ENCODE measurements at regions not wholly inside any gene's neighbourhood (a gene's known extent, or its start where the extent isn't known, plus 50 kb on each side); places are given as distances from the start of the nearest gene placed in this dataset.
"Not testable (repeated sequence)": the region's sequence is repeated elsewhere in the genome, so short reads cannot be mapped to it uniquely, and the experiment has no call there.

DNA sequence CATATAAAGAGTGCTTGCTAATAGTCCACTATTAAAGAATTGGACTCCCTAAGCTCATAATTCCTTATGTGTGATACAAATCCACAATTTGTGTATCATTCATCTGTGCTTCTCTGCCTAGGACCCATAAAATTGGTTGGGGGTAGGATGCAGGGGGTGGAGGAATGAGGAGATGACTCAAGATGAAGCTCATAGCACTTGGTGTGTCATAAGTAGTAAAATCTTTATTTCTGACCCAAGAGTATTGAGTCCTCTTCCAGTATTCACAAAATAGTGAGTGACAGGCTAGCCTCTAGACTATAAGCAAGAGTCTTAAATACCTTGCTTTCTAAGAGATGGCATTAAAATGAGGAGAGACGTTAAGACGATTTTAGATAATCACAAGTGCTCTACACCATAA, 390.9 kb upstream of the CDH19 start:
- DNase-seq = no peak

DNA sequence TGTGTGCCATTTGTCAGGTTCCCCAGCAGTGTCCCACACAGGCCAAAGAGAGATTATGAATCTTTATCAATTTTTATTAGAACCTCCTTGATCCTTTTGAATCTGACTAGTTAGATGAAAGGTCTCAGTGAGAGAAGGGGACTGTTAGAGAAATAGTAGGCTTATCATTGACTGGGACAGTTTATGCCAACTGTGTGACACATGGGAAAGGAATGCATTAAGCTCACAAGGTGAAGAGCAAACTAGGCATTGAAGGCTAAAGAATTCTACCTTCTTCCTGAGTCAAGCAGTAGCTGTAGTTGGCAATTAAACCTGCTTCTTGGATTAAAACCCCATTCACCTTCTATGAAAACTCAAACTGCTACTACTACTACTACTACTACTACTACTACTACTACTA, 389.6 kb upstream of the CDH19 start:
- DNase-seq = no peak

DNA sequence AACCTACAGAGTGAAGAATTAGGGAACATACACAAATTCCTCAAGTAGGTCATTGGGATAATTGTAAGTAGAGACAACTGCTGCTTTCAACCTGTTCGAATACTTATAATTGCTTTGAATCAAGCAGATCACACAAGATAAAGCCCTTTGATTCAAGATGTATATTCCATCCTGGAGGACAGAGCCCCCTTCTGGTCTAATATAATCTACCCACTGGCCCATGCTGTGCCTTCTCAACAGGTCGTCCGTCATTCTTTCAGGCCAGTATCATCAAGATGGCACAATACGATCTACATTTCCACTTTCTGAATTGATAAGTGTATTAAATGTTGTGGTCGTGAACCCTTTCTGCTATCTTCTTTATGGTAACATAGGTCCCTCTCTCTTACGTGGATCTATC, 387.0 kb upstream of the CDH19 start:
- no peak for DNase-seq

DNA sequence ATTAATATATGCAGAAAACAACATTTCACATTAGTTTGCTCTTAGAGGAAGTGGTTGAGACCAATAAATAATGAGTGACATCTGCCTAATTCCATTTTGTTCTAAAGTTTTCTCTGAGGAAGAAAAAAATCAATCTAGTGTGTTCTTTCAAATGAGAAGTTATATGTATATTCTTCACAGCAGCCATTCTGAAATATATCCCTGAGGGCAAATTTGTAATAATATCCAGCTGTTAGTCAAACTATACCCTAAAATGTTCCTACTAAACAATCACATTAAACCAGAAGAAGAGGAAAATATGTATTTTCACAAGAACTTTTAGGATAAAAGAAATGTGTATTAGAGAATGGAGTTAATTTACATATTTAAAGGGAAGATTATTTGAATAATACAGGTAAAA, 375.1 kb upstream of the CDH19 start:
- DNase-seq = no peak

DNA sequence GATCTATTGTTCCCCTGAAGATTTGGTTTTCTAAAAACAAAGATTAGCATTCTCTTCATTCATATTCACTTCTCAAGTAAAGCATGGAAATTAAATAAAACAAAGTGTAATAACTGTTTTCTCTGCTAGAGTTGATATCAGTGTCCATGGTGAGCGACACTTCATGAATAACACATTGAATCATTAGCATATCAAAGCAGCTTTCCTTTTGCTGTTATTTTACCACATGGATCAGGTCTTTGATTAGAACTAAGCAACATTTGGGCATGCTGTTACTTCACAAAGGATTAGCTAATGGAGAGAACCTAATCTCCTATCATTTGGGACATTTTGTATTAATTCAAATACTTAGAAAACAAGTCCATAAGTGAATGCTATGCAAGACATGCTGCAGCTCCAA, 368.8 kb upstream of the CDH19 start:
- DNase-seq = no peak

DNA sequence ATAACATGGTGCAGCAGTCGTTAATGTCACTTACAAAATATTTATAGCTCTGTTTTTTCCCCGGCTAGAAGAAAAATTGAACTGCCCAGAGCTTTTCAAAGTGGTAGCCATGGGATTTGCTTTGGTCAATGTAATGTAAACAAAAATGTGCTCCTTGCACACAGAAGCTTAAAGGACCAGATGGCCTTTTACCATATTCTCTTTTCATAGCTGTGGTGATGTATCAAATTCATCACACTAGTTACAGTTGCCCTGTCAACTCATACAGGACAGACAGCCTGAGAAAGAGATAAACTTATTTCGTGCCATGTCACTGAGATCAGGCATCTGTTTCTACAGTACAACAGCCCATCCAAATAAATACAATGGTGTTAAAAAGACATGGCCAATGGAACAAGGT, 368.1 kb upstream of the CDH19 start:
- DNase-seq = no peak

DNA sequence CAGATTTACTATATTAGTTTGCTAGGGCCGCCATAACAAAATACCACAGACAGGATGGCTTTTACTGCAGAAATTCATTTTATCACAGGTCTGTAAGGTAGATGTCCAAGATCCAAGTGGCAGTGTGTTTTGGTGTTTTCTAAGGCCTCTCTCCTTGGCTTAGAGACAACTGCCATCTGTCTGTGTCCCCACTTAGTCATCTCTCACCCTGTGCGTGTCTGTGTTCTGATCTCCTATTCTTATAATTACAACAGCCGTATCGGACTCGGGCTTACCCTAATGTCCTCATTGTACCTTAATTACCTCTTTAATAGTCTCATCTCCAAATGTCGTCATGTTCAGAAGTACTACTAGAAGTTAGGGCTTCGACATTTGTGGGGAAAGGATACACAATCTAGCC, 362.3 kb upstream of the CDH19 start:
- DNase-seq = no peak

DNA sequence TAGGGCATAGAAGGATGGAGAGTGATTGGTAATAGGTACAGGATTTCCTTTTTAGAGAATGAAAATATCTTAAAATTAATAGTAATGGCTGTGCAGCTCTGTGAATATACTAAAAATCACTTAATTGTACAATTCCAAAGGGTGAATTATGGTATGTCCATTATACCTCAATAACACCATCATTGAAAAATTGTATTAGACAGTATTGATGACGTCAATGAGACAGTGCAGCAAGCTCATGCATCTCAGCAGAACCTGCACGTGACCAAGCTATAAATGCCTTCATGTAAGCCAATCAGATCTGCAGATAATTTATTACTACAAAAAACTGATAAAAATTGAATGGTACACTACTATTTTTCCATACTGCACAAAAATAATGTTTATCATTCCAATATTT, 354.4 kb upstream of the CDH19 start:
- no peak for DNase-seq

DNA sequence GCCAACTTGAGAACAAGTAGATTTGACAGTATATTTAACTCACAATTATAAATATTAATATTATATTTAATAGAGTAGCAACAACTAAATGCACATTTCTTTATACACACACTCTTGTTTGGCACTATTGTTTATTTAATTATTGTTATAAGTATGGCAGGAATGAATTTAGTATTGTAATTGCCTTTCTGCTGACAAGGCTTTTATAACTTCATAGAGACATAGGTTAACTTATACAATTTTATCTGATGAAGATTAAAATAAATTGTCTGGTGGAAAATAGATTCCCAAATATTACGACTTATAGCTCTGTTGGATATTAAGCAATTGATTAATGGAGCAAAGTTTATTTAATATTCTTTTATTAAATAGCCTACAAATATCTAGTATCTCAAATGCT, 347.9 kb upstream of the CDH19 start:
- DNase-seq = no peak

DNA sequence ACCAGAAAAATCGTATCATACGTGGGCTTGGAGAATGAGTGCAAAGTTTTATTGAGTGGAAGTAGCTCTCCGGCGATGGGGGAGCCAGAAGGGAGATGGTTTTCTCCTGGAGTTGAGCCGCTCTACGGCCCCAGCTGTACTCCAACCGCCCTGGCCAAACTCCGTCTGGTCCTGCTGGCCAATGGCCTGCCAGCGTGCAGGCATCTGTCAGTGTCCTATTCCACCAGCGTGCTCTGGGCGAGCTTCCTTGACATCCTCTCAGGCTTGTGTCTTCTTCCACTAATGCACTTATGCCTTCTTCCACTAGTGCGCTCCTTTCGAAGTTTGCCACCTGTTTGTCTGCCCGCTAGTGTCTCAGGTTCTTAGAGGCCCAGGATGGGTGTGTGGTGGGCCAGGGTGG, 345.5 kb upstream of the CDH19 start:
- no peak for DNase-seq

DNA sequence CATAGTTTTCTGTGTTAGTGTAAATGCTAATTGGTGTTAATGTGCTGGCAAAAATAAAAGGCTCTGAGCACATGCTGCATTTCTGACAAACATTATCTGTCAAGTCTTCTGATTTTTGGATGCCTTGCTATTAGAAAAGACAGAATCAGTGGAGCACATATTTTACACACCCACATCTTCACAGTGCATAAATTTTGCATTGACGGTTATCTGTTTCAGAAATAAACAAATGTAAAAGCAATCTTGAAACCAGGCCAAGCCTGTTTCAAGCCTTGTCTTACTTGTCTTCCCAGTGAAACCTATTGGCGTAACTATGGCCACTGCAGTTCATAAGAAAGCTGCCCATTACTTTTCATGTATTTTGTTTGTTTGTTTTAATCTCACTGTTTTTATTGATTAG, 333.7 kb upstream of the CDH19 start:
- no peak for DNase-seq

DNA sequence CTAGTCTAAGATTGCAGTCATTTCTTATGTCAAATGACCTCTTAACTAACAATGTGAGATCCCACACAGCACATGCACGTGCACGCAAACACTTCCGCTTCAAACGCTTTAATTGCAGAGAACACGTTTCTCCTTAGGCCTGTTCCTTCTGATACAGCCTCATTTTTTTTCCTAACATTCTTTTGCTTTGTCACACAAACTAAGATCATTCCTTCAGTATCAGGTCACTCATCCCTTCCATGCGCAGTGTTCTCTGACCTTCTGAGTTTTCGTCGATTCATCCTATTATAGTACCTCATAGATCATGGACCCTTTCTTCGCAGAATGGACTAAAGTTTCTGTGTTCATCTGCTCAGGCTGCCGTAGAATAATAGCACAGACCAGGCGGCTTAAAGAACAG, 327.1 kb upstream of the CDH19 start:
- no peak for DNase-seq

DNA sequence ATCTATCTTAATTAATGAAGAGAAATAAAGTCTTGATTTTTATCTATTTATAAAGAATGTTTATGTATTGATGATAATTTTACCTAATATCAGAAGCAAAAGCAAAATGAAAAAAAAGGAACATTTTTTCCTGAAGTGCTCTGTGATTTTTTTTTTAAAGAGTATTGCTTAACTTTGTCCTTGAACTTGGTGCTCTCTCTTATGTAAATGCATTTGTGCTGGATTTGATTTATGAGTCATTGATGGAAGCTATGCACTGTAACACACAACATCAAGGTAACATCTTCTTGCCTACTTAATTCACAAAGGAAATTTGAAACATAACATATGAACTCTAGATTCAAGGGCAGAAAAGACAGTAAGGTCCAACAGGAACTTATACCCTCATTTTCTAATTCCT, 312.9 kb upstream of the CDH19 start:
- no peak for DNase-seq

DNA sequence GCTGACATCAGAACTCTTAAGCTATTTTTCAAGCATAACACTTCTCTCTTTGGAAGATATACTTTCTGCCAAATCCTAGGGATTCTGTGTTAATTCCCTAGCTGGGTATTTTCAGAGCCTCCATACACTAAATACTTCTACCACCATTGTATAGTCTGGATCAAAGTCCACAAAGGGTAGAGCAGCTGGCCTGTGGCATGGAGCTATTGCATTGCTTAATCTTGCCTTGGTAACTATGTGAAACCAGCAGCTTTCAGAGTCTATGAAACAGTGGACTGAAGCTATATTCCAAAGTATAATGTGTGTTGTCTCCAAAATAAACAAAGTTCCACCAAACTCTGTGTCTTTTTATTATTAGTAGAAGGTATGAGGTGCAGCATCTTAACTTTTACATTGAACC, 296.9 kb upstream of the CDH19 start:
- no peak for DNase-seq

DNA sequence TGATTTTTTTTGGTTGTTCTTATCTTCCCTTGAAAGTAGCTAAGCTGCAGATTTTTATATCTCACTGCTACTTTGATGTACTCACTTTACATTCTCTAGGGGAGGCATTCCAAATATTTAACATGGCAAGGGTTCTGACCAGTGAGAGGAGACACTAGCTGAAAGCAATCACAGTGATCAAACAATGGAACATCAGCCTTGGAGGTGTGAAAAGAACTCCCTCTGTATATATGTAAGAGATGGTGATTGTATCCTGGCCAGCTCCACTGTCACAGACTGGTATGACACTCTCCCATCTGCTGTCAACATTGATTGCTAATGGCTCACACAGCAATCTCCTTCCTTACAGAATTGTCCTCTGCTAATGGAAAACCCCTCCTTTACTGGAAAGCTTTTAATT, 291.7 kb upstream of the CDH19 start:
- no peak for DNase-seq

DNA sequence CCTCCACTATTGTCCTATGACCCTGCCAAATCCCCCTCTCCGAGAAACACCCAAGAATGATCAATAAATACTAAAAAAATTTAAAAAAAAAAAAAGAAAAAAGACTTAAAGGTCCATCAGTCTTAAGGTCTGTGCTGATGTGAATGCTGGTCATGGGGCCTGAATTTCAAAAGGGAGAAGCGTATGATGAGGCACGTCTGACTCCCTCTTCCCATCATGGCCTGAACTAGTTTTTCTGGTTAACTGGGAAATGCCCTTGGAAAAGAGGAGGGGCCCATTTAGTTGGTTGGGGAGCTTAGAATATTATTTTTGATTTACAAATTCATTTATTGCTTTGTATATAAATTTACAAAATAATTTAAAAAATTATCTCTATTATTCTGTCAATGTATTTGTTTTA, 291.0 kb upstream of the CDH19 start:
- no peak for DNase-seq

DNA sequence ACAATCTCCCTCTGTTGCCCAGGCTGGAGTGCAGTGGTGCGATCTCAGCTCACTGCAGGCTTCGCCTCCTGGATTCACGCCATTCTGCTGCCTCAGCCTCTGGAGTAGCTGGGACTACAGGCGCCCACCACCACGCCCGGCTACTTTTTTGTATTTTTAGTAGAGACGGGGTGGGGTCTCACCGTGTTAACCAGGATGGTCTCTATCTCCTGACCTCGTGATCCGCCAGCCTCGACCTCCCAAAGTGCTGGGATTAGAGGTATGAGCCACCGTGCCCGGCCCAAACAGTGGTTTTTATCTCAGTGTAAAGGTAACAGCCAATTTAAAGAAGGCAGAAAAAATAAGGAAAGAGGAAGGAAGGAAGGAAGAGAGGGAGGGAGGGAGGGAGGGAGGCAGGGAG, 288.5 kb upstream of the CDH19 start:
- not testable (repeated sequence) for DNase-seq

DNA sequence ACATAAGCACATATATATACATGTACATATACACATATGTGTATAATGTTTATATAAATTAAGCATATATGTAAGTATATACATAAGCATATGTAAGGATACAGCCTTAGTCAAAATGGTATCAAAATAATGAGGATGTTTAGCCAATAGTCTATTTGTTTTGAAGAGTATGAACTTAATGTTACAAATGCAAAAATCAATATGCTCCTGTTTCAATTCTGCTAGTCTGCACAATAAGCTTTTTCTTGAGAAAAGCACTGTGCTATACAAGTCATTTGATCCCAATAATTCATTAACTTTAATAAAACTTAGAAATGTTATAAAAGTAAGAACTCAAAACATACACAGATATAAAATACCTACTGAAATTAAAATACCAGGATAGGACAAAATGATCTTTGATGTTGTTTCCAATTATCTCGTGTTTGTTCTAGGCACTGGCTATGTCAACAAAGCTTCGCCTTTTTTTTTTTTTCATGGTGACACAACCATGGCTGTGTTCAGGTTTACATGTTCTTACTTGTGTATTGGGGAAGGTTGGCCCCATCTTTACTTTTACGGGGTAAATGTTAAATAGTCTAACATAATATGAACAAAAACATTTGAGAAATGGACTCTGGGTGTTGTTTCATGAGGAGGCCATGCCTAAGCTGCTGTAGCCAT, 271.1 kb upstream of the CDH19 start:
- DNase-seq = no peak

DNA sequence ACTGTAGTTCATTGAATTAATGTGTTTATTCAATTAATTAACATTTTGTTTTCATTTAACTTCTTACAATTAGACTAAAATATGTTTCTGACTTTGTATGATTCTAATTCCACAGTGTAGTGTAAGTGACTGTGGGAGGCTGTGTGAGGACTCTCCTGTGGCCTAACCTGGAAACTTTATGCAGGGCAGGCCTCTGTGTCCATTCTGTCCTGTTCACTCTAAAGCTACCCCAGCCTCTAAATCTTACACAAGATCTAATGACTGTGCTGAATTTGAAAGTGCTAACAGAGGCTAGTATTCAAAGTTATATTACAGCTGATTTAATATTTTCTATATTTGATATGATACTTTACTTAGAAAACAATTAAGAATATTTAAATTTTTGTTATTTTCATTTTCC, 270.5 kb upstream of the CDH19 start:
- no peak for DNase-seq

DNA sequence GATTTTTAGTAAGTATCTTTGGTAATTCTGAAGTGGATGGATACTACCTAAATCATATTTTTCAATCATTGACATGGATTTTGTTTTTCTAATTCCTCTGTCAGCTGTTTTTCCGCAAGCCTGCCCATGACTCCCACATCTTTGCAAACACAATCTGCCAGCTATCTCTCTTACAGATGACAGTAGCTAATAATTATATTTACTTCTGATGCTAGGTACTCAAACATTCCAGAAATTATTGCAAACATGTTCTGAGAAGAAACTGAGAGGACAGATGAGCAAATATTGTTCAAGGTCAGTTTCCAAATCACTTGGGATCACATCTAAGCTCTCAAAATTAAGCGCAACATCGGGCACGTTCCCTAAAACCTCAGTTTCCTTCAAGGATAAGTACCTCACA, 270.0 kb upstream of the CDH19 start:
- no peak for DNase-seq

DNA sequence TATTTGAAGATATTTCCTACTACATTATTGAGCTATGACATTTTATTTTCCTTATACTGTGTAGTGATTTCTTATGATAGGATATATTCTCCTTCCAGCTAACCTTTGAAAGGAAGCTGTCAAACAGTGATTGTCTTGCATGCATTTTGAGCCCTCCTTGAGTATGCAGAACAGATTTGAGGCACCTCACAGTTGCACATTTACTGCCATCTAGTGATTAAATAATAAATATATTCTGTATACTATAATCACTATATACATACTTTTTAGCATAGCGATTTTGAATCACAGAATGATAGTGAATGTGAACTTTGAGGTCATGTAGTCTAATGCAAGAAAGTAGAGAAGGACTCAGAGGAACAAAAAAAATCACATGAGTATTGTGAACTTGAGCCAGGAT, 268.4 kb upstream of the CDH19 start:
- DNase-seq = no peak

DNA sequence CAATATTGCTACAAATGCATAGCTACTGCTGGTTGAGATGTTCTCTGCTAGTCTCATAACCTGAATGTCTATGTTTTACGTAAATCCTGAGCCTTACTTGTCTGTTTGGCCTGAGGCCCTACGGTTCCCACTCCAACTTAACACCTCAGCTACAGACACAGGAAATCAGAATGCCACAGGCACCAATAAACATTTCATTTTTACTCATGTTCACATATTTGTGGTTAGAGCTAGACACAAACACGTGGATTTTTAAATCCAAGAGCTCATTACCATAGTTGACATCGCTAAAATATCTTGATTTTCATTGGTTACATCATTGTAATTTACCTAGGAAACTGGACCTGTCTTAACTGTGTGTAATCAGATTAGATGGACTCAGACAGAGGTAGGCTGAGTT, 263.8 kb upstream of the CDH19 start:
- DNase-seq = no peak

DNA sequence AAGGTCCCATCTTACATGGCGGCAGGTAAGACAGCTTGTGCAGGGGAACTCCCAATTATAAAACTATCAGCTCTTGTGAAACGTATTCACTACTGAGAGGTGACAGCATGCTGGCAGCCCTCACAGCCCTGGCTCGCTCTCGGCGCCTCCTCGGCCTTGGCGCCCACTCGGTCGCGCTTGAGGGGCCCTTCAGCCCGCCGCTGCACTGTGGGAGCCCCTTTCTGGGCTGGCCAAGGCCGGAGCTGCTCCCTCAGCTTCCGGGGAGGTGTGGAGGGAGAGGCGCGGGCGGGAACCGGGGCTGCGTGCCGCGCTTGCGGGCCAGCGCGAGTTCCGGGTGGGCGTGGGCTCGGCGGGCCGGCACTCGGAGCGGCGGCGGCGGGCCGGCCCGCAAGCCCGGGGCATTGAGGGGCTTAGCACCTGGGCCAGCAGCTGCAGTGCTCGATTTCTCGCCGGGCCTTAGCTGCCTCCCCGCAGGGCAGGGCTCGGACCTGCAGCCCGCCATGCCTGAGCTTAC, 262.6 kb upstream of the CDH19 start:
- DNase-seq = not testable (repeated sequence)

DNA sequence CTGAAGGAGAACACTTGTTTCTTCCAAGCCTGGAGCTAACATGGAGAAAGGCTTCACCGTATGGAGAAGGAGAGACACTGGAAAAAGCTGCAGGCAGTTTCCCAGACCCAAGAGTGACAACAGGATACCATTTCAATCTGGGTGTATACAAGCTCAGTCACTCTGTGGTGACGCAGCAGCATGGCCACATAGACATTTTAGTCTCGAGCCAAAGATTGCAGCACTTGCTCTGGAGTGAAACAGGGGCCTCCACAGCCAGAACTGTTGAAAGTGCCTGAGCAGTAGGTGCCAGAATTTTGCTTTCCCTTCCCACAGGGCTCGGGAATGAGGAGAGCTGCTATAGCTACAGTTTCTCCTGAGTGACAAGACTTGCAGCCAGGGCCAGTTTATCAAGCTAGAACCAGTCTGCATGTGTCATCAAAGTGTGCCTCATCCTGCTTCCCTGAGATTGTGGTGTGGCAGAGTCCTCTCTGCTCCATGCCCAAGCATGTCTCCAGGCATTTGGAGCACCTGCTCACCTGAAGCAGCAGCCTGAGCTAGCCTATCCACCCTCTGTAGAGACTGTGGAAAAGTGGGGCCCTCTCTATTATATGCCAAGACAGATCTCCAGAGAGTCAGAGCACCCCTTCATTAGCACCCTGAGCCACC, 234.6 kb upstream of the CDH19 start:
- no peak for DNase-seq

DNA sequence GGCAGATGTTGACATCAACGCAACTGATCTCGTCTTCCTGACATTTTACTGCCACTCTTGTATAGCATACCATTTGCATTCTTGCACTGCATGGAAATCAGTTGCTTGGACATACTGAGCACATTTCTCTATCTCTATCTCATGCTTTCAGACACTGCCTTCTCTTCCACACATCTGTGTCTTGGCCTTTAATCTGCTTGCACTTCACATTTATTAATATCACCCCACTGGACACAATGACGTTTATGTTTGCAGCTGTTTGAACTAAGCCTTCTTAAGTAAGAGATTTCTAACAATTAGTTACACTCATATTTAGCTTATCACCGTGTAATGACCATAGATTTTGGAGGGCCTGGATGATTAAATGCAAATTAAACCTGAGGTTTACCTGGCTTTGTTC, 229.8 kb upstream of the CDH19 start:
- DNase-seq = no peak

All from CD4-positive, alpha-beta T cell treated with Interleukin-17A for 1 hour (primary cell).